Urothelium cell line (cell line): ENCODE measurements at regions not wholly inside any gene's neighbourhood (a gene's known extent, or its start where the extent isn't known, plus 50 kb on each side); places are given as distances from the start of the nearest gene placed in this dataset.

Experiments used
- DNase-seq: peaks from one replicate; pipeline ENCODE4 v3.0.0; 2011; ENCODE audit warnings: low spot score, mixed read lengths
- FAIRE-seq: peaks from 2 replicates; lab custom pipeline; 2011; peaks lifted over from hg19 to GRCh38; lab: Jason Lieb, UNC

GRCh38 chr4:54487491-54487890, 170.3 kb upstream of the KIT start:
- peak; percentile 20 for FAIRE-seq
- DNase-seq = no peak

- FAIRE-seq (peak; percentile 53), DNase-seq (no peak)
Measured at GRCh38 chr4:54493862-54494261, 163.9 kb upstream of the KIT start.

- no peak for DNase-seq
- FAIRE-seq = peak; percentile 55
Measured at GRCh38 chr4:54495091-54495490, 162.7 kb upstream of the KIT start.

- no peak for FAIRE-seq
- no peak for DNase-seq
Measured at GRCh38 chr4:54495641-54496040, 162.1 kb upstream of the KIT start.

- no peak for DNase-seq
- no peak for FAIRE-seq
Measured at GRCh38 chr4:54496412-54496811, 161.3 kb upstream of the KIT start.

GRCh38 chr4:54497947-54498346, 159.8 kb upstream of the KIT start:
- DNase-seq (no peak), FAIRE-seq (peak; percentile 59)

GRCh38 chr4:54498661-54499111, 159.1 kb upstream of the KIT start:
- peak; percentile 83 for DNase-seq
- peak; percentile 76 for FAIRE-seq

GRCh38 chr4:54499308-54500074, 158.3 kb upstream of the KIT start:
- FAIRE-seq = no peak
- DNase-seq = no peak

- FAIRE-seq (no peak), DNase-seq (no peak)
Measured at GRCh38 chr4:54505362-54505761, 152.4 kb upstream of the KIT start.

- FAIRE-seq (no peak), DNase-seq (no peak)
Measured at GRCh38 chr4:54505996-54506395, 151.8 kb upstream of the KIT start.

- FAIRE-seq = no peak
- no peak for DNase-seq
Measured at GRCh38 chr4:54509057-54509456, 148.7 kb upstream of the KIT start.

GRCh38 chr4:54513204-54513603, 144.6 kb upstream of the KIT start:
- DNase-seq (peak; percentile 72), FAIRE-seq (peak; percentile 35)

GRCh38 chr4:54513741-54514140, 144.0 kb upstream of the KIT start:
- DNase-seq (no peak), FAIRE-seq (no peak)

- FAIRE-seq = peak; percentile 46
- DNase-seq = no peak
Measured at GRCh38 chr4:54516556-54517215, 141.1 kb upstream of the KIT start.

GRCh38 chr4:54517781-54518444, 139.8 kb upstream of the KIT start:
- FAIRE-seq = no peak

GRCh38 chr4:54525602-54526001, 132.2 kb upstream of the KIT start:
- FAIRE-seq (peak; percentile 92), DNase-seq (peak; percentile 83)

More at GRCh38 chr4:54517781-54518444, 139.8 kb upstream of the KIT start:
- DNase-seq = no peak

GRCh38 chr4:54526560-54526959, 131.2 kb upstream of the KIT start:
- no peak for FAIRE-seq
- no peak for DNase-seq

- FAIRE-seq (no peak), DNase-seq (no peak)
Measured at GRCh38 chr4:54527532-54527931, 130.2 kb upstream of the KIT start.

GRCh38 chr4:54539500-54540029, 118.2 kb upstream of the KIT start:
- FAIRE-seq (no peak), DNase-seq (no peak)

- FAIRE-seq (peak; percentile 27), DNase-seq (no peak)
Measured at GRCh38 chr4:54540931-54541330, 116.8 kb upstream of the KIT start.

GRCh38 chr4:54541426-54542118, 116.2 kb upstream of the KIT start:
- FAIRE-seq = no peak

More at GRCh38 chr4:54541426-54542118, 116.2 kb upstream of the KIT start:
- DNase-seq = no peak
